ENCODE measurements at regions not wholly inside any gene's neighbourhood (a gene's known extent, or its start where the extent isn't known, plus 50 kb on each side); places are given as distances from the start of the nearest gene placed in this dataset.
A peak's percentile ranks its signal among the peaks of the same experiment; 100 is the strongest.

DNA sequence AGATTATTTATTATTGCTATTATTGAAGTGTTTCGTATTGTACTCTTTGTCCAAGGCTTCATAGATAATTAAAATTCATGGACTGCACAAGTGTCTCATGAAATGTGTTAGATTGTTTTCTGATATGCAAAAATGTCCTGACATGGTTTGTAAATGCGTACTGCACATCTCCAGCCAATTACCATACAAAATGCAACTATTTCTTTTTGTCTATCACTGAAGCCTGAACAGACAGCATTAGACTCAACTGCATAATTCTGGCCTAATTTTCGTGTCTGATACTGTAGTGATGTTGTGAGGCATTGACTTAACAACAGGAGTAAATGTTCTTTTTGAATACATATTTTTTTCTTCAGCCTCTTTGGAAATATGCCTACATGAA lies 498.2 kb upstream of the CD180 start:
- DNase-seq (ENCODE audit: low read depth) = no peak

DNA sequence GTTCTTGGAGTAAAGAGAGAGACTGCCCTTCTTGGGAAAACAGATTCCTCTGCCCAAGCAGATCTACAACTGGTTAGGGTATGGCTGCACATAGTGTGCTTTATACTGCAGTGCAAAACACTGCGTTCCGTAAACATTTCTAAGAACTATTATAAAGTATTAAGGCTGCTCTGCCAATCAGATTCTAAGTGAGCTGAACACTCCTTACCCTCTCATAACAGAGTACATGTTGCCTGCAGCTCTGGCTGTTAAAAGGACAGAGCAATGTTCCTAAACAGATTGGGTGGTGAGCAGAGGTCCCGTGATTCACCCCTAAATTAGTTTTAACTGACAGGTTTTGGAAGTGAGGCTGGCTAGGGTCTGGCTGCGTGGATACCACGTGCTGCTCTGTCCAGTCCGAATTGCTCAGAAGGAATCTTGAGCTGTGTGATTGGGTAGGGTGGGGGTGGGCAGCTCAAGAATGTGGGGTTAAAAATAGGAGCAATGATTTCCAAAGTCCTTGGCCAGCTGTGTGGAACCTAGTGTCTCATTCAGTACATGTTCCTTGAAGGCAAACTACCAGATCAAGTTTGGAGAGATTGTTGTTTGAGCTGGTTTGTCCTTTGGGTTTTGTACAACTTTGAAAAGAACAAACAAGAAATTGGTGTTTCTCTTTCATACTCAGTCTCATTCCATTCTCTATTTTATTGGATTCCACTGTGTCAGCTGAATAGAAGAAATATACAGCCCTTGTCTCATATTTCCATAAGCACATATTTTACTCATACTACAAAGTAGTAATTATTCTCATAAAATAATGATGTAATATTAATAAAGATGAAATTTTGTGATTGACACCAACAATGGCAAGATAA lies 497.6 kb upstream of the CD180 start:
- peak; percentile 31 for DNase-seq (ENCODE audit: low read depth)

DNA sequence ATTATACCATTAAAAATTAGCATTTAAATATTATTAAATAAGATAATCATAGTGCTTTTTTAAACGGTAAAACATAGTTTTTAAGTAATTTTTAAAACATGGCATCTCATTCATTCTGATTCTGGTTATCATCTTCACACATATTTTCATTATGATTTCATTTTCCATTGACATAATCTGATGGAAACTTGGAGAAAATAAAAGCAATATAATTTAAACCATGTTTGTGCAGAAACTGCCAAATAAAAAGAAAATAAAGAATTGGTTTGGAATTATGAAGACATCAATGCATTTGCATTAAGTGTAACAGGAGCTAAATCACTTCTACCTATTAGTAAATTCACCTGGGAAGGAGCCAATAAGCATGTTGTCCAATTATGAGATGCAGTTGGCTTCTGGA lies 490.1 kb upstream of the CD180 start:
- no peak for DNase-seq (ENCODE audit: low read depth)

DNA sequence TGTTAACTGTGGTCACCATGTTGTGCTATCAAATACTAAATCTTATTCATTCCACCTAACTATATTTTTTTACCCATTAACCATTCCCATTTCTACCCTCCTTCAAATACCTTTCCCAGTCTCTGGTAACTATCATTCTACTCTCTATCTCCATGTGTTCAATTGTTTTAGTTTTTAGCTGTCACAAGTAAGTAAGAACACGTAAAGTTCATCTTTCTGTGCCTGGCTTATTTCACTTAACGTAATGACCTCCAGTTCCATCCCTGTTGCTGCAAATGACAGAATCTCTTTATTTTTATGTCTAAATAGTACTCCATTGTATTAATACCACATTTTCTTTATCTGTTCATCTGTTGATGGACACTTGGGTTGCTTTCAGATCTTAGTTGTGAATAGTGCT lies 485.1 kb upstream of the CD180 start:
- DNase-seq (ENCODE audit: low read depth) = no peak

DNA sequence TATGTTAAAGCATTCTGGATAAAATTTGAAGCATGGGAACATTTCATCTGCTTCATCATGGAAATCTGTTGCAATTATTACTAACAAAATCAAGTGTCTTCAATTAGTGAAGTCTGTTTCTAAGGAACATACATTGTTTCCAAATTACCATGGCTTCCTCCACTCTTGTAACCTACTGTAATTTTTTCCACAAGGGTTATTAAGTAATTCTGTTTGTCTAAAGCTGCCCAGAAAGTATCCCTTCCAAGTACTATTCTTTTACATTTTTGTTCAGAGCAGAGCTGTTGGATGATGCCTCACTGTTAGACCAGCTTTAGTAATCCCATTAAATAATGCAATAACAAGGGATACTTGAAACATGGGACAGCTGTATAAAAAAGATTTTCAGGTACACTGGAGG lies 483.5 kb upstream of the CD180 start:
- no peak for DNase-seq (ENCODE audit: low read depth)

DNA sequence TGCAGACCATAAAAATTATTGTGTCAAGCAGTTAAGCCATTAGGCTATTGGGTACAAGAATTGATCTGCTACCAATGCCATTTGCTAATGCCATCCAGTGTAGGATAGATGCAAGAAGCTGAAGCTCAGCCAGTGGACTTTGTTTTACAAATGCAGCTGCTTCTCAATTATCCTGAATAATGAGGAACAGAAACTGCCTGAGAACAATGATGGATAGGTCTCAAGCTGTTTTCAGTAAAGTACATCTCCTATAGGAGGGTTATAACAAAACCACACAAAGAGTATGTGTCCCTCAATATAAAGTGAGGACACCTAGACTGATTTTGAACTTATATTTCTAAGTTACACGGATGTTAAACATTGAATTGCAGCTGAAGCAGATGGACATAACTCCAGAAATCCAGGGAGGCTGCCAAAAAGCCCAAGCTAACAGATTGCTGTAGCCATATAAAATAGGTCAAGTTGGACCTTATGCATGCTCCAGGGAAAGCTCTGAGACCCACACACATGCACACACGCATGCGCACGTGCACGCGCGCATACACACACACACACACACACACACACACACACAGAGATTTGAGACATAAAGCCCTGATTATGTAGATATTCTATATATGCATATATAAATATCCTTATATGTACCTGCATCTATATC lies 482.7 kb upstream of the CD180 start:
- DNase-seq (ENCODE audit: low read depth) = no peak

DNA sequence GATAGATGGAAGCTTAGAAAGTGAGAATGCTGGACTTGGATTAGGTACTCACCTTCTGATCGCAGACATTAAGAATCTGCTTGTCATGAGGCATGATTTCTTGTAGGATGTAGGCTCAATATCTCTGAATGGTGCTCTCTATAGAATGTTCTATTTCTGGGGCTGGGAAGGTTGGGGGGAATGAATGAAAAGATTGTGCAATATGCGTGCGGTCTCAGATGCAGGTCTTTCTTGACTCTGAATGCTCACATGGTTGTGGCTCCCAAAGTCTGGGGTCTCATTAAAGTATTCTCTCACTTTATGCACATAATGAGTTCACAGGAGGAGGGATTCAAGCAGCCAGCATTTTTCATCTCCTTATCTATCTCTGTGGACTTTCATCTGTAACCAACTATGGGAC lies 482.0 kb upstream of the CD180 start:
- DNase-seq (ENCODE audit: low read depth) = no peak

DNA sequence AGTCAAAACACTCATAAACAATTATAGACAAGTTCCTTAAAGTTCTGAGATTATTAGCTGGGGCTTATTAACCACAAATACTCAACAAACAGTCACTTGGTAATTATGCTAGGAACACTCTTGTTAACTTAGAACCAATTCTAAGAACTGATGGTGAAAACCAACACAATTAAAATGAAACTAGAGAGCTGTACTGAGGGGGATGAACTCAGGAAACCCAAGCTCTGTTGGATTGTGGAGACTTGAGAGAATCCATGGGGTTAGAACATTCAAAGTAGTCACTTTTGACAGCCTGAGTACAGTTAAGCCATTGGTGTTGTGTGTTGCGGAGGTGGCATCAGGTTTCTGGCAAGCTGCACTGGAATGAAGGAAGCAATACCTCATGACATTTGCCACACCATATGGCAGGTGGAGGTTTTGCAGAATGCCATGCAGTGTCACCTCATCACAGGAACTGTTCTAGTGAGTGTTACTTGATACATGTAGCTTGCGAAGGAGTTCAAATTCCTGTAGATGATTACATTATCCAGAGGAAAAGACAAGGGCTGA lies 480.9 kb upstream of the CD180 start:
- DNase-seq (ENCODE audit: low read depth) = no peak

DNA sequence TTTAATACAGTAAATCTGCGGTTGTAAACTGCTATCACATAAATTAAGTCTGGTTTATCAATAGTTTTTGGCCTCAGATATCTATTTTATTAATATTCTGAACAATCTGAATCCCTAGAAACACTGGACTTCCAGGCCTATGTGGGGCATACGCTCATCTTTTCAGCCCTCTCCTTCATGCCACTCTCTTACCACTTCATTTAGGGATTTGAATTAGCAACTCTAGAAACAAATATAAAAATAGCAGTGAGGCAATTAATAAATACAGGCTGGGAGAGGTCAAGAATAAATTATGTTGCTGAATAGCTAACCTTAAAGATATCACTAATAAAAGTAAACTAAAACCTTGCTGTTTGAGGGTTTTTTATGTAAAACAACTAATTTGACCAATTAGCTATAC lies 480.3 kb upstream of the CD180 start:
- DNase-seq (ENCODE audit: low read depth) = no peak

DNA sequence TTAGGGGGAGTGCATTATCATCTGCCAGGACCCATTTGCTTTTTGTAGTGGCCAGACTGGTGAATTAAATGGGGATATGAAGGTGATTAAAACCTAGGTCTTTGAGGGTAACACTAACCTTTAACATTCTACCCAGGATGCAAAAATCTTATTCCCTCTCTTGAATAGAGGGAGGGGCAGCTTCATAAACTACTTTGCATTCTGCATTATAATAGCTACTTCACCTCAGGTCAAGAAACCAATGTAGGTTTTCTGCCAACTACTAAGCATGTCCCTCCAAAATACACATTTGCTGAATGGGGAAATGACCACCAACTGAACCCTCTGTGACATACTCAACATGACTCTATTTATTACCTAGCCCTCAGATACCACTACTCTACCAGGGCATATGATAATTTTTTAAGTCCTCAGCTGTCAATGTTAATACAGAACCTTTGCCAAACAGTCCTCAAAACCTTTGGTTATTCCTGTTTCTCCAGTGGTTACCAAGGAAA lies 477.6 kb upstream of the CD180 start:
- DNase-seq (ENCODE audit: low read depth) = no peak

DNA sequence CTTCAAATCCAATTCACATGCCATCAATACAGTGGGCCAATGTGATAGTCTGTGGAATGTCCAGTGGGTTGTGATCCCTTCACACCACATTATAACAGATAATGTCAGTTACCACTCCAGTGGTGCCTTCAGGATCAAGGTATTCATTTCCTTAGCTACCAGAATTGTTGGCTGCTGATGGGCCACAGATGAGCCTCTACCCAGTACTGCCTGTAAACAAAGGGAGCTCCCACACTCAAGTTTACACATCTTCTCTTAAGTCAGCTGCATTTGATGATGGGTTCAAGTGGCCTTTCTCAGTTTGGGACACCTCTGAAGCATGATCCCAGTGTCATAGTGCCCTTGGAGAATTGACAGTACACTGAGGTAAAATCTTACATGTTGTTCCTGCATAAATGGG lies 477.0 kb upstream of the CD180 start:
- DNase-seq (ENCODE audit: low read depth) = no peak

DNA sequence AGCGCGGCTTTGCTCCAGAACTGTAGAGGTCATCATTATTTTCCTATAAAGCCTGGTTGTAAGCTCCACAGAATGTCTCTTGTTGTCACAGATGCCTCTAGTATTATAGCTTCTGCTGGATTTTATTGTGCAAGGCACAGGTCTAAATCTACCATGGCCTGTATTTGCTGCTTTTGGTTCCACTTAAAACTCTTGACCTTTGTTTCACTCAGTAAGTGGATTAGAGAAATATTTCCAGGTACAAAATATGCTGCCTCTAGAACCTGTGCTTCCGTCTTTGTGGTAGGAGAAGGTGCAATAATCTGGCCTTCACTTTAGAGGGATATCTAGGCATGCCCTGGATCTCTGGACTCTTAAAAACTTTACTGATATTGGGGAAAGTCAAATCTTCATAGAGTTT lies 476.6 kb upstream of the CD180 start:
- DNase-seq (ENCODE audit: low read depth) = no peak

DNA sequence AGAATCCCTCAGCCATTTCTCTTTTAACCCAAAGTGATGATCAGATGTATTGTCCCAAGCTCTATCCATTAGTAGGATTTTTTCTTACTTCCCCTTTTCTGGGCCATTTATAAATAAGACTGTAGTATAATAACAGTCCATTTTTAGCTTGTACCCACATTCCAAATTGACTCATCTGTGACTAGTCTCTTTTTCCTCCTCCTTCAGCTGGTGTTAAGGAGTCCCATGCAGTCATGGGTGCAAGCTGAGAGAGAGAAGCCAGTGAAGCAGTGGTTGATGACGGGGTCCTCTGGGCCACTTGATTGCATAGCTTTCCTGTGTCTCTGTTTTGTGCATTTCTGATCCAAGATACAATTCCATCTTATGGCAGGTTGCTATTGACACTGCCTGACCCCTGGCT lies 476.0 kb upstream of the CD180 start:
- no peak for DNase-seq (ENCODE audit: low read depth)

DNA sequence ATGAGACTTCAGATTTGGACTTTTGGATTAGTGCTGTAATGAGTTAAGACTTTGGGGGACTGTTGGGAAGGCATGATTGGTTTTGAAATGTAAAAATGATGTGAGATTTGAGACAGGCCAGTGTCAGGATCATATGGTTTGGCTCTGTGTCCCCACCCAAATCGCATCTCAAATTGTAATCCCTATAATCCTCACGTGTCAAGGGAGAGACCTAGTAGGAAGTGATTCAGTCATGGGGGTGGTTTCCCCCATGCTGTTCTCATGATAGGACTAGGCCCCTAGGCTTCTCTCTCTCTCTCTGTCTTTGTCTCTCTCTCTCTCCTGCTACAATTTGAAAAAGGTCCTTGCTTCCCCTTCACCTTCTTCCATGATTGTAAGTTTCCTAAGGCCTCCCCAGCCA lies 473.3 kb upstream of the CD180 start:
- DNase-seq (ENCODE audit: low read depth) = no peak

DNA sequence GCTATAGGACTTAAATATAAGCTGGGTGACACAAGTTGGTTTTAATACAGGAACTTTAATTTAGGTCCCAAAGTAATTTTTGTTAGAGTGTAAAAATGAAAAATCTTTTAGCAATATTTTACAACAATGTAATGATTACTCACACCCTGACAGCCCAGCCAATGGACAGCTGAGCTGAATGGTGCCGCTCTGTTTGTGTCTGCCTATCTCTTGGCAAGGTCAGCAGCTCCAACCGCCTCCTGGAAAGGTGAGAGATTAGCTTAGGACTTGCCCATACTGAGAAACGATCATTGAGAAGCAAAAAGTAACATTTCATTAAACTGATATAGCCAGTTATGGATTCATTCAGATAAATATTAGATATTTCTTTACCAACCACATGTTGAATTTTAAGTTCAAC lies 463.6 kb upstream of the CD180 start:
- DNase-seq (ENCODE audit: low read depth) = no peak

DNA sequence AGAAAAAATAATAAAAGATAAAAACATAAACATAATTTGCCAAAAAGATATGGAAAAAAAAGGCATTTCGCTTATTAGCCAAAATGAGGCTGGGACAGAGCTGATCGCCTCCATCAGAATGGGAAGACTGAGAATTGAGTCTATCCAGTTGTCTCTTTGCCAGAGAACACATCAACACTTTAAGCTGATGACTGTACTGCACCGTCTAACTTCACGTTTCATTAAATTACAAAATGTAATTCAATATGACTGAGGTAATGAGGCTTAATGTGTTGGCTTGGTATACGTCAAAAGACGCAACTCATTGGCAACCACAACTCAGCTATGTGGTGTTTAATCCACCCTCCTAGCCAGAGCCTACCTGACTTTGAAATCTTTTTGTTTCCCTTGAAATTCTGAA lies 462.7 kb upstream of the CD180 start:
- DNase-seq (ENCODE audit: low read depth) = no peak

DNA sequence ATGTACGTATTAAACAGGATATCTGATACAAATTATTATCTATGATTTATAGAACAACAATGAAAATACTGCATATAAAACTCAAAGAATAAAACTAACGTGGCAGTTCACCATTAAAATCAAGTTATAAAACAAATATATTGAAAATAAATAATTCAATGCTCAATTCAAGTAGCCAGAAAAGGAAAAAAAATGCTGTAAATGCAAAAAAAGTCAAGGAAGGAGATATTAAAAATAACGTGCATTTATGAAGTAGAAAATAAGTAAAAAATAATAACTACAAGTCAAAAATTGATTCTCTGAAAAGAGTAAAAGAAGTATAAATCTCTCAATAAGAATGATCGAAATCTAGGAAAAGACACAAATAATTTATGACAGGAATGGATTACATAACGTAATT lies 460.5 kb upstream of the CD180 start:
- no peak for DNase-seq (ENCODE audit: low read depth)

DNA sequence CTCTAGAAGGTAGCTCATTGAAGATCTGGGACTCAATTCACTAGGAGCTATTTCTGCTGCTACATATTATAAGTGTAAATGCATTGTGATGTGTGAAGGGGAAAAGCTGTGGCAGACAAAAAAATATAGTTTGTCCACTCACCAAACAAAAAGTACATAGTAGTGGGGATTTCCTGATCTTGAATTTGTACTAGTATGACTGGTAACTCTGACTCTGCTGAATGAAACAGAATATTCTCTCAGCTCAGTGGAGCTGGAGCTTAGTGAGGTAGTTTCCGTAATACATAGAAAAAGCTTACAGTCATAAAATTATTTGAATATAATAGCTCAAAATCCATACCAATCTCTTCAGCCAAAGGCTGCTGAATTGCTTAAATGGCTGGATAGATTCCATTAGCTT lies 455.6 kb upstream of the CD180 start:
- no peak for DNase-seq (ENCODE audit: low read depth)

DNA sequence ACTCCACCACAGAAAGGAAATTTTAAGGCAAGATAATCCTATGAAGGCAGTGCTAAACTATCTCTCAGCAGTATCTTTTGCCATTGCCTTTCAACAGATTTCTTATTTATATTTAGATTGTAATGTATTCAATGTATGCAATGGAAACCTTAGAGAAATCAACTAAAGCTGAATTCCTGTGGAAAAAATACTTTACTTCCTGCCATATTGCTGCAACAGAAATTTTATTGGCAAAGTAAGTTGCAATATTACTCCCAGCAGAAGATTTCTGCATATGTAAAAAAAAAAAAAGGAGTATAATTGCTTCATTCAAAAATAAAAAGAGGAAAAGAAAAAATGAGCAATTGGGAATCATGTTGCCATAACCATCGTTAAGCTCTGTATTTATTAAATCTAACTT lies 454.6 kb upstream of the CD180 start:
- DNase-seq (ENCODE audit: low read depth) = no peak

DNA sequence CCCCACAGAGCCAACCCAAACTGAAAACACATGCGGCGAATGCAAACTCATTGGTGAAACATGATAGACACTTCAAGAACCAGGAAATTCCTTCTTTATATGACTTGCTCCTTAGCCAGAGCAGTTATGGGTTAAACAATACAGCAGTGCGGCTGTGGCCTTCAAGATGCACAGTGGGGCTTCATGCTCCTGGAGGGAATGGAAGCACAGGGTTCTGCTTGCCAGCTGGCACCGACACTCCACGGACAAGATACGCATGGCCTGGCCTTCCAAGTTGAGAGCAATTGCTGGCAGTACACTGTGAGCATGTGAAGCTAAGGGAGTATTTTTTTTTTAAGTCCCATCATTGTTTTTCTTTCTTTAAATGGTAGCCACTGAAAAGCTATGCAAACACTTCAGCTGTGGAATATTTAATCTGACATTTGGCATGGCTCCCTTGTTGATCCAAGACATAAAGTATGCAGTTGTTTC lies 451.6 kb upstream of the CD180 start:
- peak; percentile 56 for DNase-seq (ENCODE audit: low read depth)

DNA sequence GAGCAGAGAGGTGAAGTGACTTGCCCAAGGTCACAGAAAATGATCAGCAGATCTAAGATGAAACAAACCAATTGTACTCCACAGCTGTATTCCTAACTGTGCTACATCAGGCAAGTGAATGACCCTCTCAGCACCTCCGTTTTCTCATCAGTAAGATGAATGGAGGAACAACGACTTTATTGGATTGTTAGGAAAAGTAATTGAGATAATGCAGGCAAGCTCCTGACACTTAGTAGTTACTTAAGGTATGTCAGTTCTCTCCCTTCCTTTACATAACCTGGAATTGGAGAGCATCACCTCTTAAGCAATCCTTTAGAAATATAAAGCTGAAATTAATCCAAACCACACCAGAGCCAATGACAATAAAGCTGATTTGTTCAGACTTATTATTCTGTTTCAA lies 451.2 kb upstream of the CD180 start:
- DNase-seq (ENCODE audit: low read depth) = no peak

DNA sequence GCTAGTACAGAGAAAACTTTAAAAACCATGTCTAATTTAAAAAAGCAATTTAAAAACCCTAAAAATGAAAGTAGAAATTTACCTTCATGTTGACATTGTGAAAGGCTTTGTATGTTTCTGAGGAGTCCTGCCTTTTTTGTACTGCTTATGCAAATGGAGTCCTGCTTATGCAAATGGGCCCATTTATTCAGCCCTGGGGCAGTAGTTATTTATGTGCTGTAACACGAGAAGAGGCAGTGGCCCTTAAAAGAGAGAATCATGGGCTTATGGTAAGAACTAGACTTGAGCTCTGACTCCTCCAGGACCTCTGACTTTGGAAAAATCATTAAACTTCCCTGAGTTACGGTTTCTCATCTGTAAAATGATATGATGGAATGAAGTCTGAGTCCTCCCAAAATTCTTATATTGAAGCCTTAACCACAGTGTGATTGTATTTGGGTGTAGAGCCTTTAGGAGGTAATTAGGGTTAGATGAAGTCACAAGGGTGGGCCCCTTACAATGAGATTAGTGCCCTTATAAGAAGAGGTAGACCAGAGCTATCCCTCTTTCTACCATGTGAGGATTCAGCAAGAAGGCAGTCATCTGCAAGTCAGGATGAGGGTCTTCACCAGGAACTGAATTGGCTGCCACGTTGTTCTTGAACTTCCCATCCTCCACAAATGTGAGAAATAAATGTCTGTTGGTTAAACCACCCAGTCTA lies 447.8 kb upstream of the CD180 start:
- DNase-seq (ENCODE audit: low read depth) = no peak

DNA sequence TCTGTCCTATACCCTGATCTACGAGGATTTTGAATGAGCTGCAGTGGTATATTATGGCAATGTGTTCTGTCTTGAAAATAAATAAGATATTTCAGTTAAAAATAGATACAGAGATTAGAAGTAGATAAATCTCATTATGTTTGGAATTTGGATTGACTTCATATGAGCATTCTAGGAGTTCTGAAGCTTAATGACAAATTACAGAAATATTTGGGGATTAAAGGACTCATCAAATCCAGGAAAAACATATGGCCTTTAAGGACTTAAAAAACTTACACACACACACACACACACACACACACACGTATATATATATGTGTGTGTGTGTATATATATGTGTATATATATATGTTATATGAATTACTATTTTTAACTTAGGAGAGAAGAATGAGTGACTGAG lies 446.9 kb upstream of the CD180 start:
- no peak for DNase-seq (ENCODE audit: low read depth)
